Astrocyte (in vitro differentiated cells and primary cell): ENCODE measurements at regions not wholly inside any gene's neighbourhood (a gene's known extent, or its start where the extent isn't known, plus 50 kb on each side); places are given as distances from the start of the nearest gene placed in this dataset.

Source experiments
- EZH2 ChIP-seq: IDR thresholded peaks from 2 replicates; pipeline ENCODE4 v1.6.1; 2012; ENCODE audit warnings: mild to moderate bottlenecking, low read length, inconsistent platforms; ENCODE audit not compliant: insufficient read depth
- TF ChIP-seq, protein P1 (sequence below): IDR thresholded peaks from 2 replicates; pipeline ENCODE4 v1.5.1; 2011; ENCODE audit warnings: low read depth, mild to moderate bottlenecking, inconsistent platforms, low read length, moderate library complexity; ENCODE audit not compliant: insufficient read depth

DNA sequence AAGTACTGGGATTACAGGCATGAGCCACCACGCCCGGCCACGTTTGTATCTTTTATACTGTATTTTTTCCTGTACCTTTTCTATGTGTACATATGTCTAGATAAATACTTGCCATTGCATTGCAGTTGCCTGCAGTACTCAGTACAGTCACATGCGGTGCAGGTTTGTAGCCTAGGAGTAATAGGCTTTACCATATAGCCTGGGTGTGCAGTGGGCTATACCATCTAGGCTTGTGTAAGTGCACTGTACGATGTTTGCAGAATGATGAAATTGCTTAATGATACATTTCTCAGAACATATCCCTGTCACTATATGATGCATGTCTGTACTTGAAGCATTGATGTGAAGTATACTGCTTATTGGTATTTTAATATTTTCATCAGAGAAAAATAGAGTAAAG, 115.4 kb upstream of the PUDP start:
- TF ChIP-seq, protein P1, sequence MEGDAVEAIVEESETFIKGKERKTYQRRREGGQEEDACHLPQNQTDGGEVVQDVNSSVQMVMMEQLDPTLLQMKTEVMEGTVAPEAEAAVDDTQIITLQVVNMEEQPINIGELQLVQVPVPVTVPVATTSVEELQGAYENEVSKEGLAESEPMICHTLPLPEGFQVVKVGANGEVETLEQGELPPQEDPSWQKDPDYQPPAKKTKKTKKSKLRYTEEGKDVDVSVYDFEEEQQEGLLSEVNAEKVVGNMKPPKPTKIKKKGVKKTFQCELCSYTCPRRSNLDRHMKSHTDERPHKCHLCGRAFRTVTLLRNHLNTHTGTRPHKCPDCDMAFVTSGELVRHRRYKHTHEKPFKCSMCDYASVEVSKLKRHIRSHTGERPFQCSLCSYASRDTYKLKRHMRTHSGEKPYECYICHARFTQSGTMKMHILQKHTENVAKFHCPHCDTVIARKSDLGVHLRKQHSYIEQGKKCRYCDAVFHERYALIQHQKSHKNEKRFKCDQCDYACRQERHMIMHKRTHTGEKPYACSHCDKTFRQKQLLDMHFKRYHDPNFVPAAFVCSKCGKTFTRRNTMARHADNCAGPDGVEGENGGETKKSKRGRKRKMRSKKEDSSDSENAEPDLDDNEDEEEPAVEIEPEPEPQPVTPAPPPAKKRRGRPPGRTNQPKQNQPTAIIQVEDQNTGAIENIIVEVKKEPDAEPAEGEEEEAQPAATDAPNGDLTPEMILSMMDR = no peak
- no peak for TF ChIP-seq EZH2
